ENCODE measurements at regions not wholly inside any gene's neighbourhood (a gene's known extent, or its start where the extent isn't known, plus 50 kb on each side); places are given as distances from the start of the nearest gene placed in this dataset.

- TF ChIP-seq EGR1 (IDR thresholded peaks at IDR 0.05), result no peak
- no peak for TF ChIP-seq EP300 (IDR thresholded peaks at IDR 0.05; ENCODE audit: borderline replicate concordance)
Measured at GRCh38 chr6:122315842-122316241, 83.6 kb upstream of the HSF2 start.

Data from Ishikawa (cell line).